ENCODE measurements at regions not wholly inside any gene's neighbourhood (a gene's known extent, or its start where the extent isn't known, plus 50 kb on each side); places are given as distances from the start of the nearest gene placed in this dataset.
"Not testable (repeated sequence)": the region's sequence is repeated elsewhere in the genome, so short reads cannot be mapped to it uniquely, and the experiment has no call there.

DNA sequence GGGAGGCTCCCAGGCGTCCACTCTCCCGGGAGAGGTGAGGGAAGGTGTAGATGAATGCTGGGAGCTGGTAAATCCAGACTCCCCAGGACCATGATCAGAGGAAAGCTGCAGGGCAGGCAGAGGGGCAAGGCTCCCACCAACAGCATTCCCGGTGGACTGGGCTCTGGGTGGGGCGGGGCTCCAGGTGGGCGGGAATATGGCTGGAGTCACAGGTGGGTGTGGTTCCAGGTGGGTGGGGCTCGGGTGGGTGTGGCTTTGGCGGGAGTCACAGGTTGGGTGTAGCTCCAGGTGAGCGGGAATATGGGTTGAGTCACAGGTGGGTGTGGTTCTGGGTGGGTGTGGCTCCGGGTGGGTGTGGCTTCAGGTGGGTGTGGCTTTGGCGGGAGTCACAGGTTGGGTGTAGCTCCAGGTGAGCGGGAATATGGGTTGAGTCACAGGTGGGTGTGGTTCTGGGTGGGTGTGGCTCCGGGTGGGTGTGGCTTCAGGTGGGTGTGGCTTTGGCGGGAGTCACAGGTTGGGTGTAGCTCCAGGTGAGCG lies 117.7 kb downstream of the FAM53A start:
- TF ChIP-seq CTCF, POLR2A (IDR thresholded peaks at IDR 0.05): not testable (repeated sequence)

All from Peyer's patch (tissue), 4 donors.